Transverse colon (tissue), 4 donors: ENCODE measurements at regions not wholly inside any gene's neighbourhood (a gene's known extent, or its start where the extent isn't known, plus 50 kb on each side); places are given as distances from the start of the nearest gene placed in this dataset.

Experiments
- DNase-seq: peaks from one replicate; pipeline ENCODE4 v3.0.0-alpha.2; 2019
- H3K27ac ChIP-seq, 4 donors: fragments of 200-600 bp; sonication (generic); 2 replicates each; pipeline ENCODE4 v1.5.1; 2016 to 2018; ENCODE audit warnings: inconsistent platforms in 4 of 4
- H3K27me3 ChIP-seq: fragments of 200-600 bp; sonication (generic); 2 replicates; pipeline ENCODE4 v1.5.1; 2017; ENCODE audit warnings: inconsistent platforms
- H3K36me3 ChIP-seq, 4 donors: fragments of 200-600 bp; sonication (generic); 2 replicates each; pipeline ENCODE4 v1.5.1; 2017 to 2019; ENCODE audit warnings: inconsistent platforms in 4 of 4
- H3K4me1 ChIP-seq, 4 donors: fragments of 200-600 bp; sonication (generic); 2 replicates each; pipeline ENCODE4 v1.5.1; 2017 to 2020; ENCODE audit warnings: inconsistent platforms in 4 of 4
- H3K4me3 ChIP-seq, 4 donors: fragments of 200-600 bp; sonication (generic); 1 replicate in 1 of 4; 2 replicates in 3 of 4; pipeline versions ENCODE4 v1.5.1 to v1.6.1; 2017 to 2019; ENCODE audit warnings: inconsistent platforms in 4 of 4
- H3K9me3 ChIP-seq, 2 donors: fragments of 200-600 bp; sonication (generic); 2 replicates each; pipeline ENCODE4 v1.5.1; 2017 to 2019; ENCODE audit warnings: inconsistent platforms in 2 of 2
- CTCF ChIP-seq, 5 experiments: fragments of 200-600 bp in 3 of 5; fragments of 450-650 bp in 2 of 5; sonication (generic) in 3 of 5; IDR thresholded peaks; 1 replicate in 2 of 5; 2 replicates in 3 of 5; pipeline ENCODE4 v1.5.1; 2016 to 2017; ENCODE audit warnings: antibody characterized with exemption in 5 of 5, inconsistent platforms in 3 of 5, mild to moderate bottlenecking in 2 of 5, moderate library complexity in 1 of 5
- EP300 ChIP-seq: sonication (generic); formaldehyde crosslinking; IDR thresholded peaks from one replicate; pipeline ENCODE4 v1.6.1; 2017; ENCODE audit warnings: antibody characterized with exemption, low read depth
- POLR2A ChIP-seq: fragments of 450-650 bp; IDR thresholded peaks from one replicate; pipeline ENCODE4 v1.6.1; 2016; ENCODE audit warnings: antibody characterized with exemption, mild to moderate bottlenecking, moderate library complexity
- POLR2AphosphoS5 ChIP-seq, 3 donors: sonication (generic); formaldehyde crosslinking; IDR thresholded peaks; one replicate each; pipeline ENCODE4 v1.6.1; 2016; ENCODE audit warnings: antibody characterized with exemption in 3 of 3
- WGBS, 2 donors: methylation state at CpG; one replicate each; pipeline ENCODE4 v1.1.5; 2018; ENCODE audit warnings: low coverage in 1 of 2; 5-methylcytosine and 5-hydroxymethylcytosine counted together
- in situ Hi-C, 4 donors: fragments of 200-750 bp; cut with MboI; loops; one replicate each; pipeline versions ENCODE4 v1.15.0 to v1.15.1; 2017; ENCODE audit warnings: low sequenced_read_pairs in 3 of 4, low pct_ligation_motif_present in 1 of 4, low pct_unique_long_range_greater_than_20kb in 1 of 4
- intact Hi-C: fragments of 100-400 bp; cut with DNase I; formaldehyde crosslinking; loops from one replicate; pipeline ENCODE4 v1.15.1; 2023; ENCODE audit warnings: low total_unique reads

DNA sequence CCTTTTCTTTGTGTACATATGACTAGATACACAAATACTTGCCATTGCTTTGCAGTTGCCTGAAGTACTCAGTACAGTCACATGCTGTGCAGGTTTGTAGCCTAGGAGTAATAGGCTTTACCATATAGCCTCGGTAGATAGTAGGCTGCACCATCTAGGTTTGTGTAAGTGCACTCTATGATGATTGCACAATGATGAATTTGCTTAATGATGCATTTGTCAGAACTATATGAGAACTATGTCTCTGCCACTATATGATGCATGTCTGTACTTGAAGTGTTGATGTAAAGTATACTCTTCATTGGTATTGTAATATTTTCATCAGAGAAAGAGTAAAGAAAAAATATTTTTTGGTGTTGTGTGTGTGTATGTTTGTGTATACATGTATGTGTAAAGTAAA lies 1030.7 kb downstream of the NLGN4Y start:
- no peaks in the 10 kb centered on the region for H3K27me3 ChIP-seq
- no peaks in the 10 kb centered on the region for H3K4me1 ChIP-seq
- no peak for DNase-seq
- no peaks in the 10 kb centered on the region for H3K9me3 ChIP-seq
- no peak overlapping the region for H3K27ac ChIP-seq
- H3K4me3 ChIP-seq = no peak overlapping the region
- WGBS, 2 donors = no CpG with 5 or more reads among the region's 1 CpG
- no peaks in the 10 kb centered on the region for H3K36me3 ChIP-seq
- in situ Hi-C loops = no loop called here
- no peak for TF ChIP-seq EP300
- TF ChIP-seq POLR2AphosphoS5 (IDR thresholded peaks at IDR 0.05) = no peak
- TF ChIP-seq CTCF (IDR thresholded peaks at IDR 0.05) = no peak
- TF ChIP-seq POLR2A = no peak
- intact Hi-C loops = no loop called here

DNA sequence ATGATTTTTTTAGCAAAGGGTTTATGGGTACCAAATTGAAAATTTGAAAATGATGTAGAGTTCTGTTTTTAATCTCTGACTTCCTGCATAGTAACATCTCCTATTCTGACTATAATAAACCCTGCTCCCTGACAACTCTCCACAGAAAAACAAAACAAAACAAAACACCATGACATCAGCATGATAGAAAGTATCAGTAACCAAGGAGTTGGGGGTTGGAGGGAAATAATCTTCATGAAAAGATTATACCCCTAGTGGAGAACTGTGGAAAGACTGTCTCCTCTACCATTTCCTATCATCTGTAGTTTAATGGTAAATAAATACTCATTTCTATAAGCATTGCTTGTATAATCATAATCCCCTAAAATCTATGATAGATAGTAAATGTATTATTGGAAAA lies 1034.8 kb downstream of the NLGN4Y start:
- Histone ChIP-seq H3K36me3 (no peaks in the 10 kb centered on the region), H3K27ac (no peak overlapping the region), H3K4me1 (no peaks in the 10 kb centered on the region), H3K27me3 (no peaks in the 10 kb centered on the region), H3K4me3 (no peak overlapping the region), H3K9me3 (no peaks in the 10 kb centered on the region)
- TF ChIP-seq EP300 (no peak), POLR2A (no peak), CTCF (IDR thresholded peaks at IDR 0.05) (no peak), POLR2AphosphoS5 (IDR thresholded peaks at IDR 0.05) (no peak)
- intact Hi-C loops (no loop called here), in situ Hi-C loops (no loop called here)
- no peak for DNase-seq

GRCh38 chrY:15560840-15561239 lies 1036.5 kb downstream of the NLGN4Y start:
- Histone ChIP-seq H3K4me1 (no peaks in the 10 kb centered on the region), H3K27ac (no peak overlapping the region), H3K4me3 (no peak overlapping the region), H3K27me3 (no peaks in the 10 kb centered on the region), H3K9me3 (no peaks in the 10 kb centered on the region), H3K36me3 (no peaks in the 10 kb centered on the region)
- TF ChIP-seq POLR2A (no peak), POLR2AphosphoS5 (IDR thresholded peaks at IDR 0.05) (no peak), CTCF (IDR thresholded peaks at IDR 0.05) (no peak), EP300 (no peak)
- no CpG with 5 or more reads among the region's 3 CpGs for WGBS, 2 donors
- intact Hi-C loops = no loop called here
- no peak for DNase-seq
- in situ Hi-C loops = no loop called here

GRCh38 chrY:15561501-15562289 lies 1037.4 kb downstream of the NLGN4Y start:
- 43% methylated on average over 5 of the region's 5 CpGs; no CpG with 5 or more reads in 1 of the 2 donors for WGBS, 2 donors
- DNase-seq = no peak
- in situ Hi-C loops (no loop called here), intact Hi-C loops (no loop called here)
- no peaks in the 10 kb centered on the region for H3K9me3 ChIP-seq
- TF ChIP-seq POLR2AphosphoS5 (IDR thresholded peaks at IDR 0.05) (no peak), POLR2A (no peak), EP300 (no peak), CTCF (IDR thresholded peaks at IDR 0.05) (no peak)
- no peak overlapping the region for H3K4me3 ChIP-seq
- H3K27ac ChIP-seq = no peak overlapping the region
- H3K4me1 ChIP-seq = no peaks in the 10 kb centered on the region
- H3K27me3 ChIP-seq = no peaks in the 10 kb centered on the region
- H3K36me3 ChIP-seq = no peaks in the 10 kb centered on the region
